IMR-90 (cell line): ENCODE measurements at regions not wholly inside any gene's neighbourhood (a gene's known extent, or its start where the extent isn't known, plus 50 kb on each side); places are given as distances from the start of the nearest gene placed in this dataset.

Experiments used
- CEBPB ChIP-seq: IDR thresholded peaks from 2 replicates; pipeline ENCODE4 v1.6.1; 2012; ENCODE audit warnings: low read depth, low read length, improper control_type of control experiment
- CTCF ChIP-seq: conservative IDR thresholded peaks from 2 replicates; pipeline ENCODE4 v1.5.1; 2012; ENCODE audit warnings: mild to moderate bottlenecking, low read depth, low read length, improper control_type of control experiment
- MAFK ChIP-seq: IDR thresholded peaks from 2 replicates; pipeline ENCODE4 v1.6.1; 2012; ENCODE audit warnings: low read depth, low read length, improper control_type of control experiment
- POLR2A ChIP-seq: IDR thresholded peaks from 2 replicates; pipeline ENCODE4 v1.6.1; 2012; ENCODE audit warnings: mild to moderate bottlenecking, low read depth, low read length
- RAD21 ChIP-seq: IDR thresholded peaks from 2 replicates; pipeline ENCODE4 v1.6.1; 2012; ENCODE audit warnings: low read length, improper control_type of control experiment
- TF ChIP-seq, protein P1 (sequence below): fragments of 150-350 bp; IDR thresholded peaks from 2 replicates; pipeline ENCODE4 v1.6.1; 2017; ENCODE audit warnings: mild to moderate bottlenecking, antibody characterized with exemption, low read length, low read depth

GRCh38 chr18:78676622-78677482 lies 302.8 kb upstream of the SALL3 start:
- TF ChIP-seq CTCF (no peak), CEBPB (no peak), POLR2A (no peak), MAFK (no peak), RAD21 (no peak)
- TF ChIP-seq, protein P1, sequence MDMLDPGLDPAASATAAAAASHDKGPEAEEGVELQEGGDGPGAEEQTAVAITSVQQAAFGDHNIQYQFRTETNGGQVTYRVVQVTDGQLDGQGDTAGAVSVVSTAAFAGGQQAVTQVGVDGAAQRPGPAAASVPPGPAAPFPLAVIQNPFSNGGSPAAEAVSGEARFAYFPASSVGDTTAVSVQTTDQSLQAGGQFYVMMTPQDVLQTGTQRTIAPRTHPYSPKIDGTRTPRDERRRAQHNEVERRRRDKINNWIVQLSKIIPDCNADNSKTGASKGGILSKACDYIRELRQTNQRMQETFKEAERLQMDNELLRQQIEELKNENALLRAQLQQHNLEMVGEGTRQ = no peak
